ENCODE measurements at regions not wholly inside any gene's neighbourhood (a gene's known extent, or its start where the extent isn't known, plus 50 kb on each side); places are given as distances from the start of the nearest gene placed in this dataset.
"Not testable (repeated sequence)": the region's sequence is repeated elsewhere in the genome, so short reads cannot be mapped to it uniquely, and the experiment has no call there.

DNA sequence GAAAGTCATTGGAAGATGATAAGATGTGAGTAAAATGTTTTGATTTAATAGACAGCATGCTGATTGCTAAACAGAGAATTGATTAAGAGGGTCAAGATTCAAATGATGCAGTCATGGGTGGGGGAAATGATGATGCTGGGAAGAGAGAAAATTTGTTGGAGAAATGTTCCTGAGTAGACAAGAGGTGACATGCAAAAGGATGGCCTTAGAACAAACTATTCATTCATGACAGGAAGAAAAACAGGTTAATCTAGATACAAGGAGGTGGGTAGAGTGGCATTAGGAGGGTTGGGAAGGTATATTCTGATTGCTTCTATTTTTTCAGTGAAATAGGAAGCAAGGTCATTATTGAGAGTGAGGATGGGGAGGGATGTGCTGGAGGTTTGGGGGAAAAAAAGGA lies 146.7 kb downstream of the SEM1 start:
- DNase-seq (ENCODE audit: low read depth): no peak
- TF ChIP-seq, protein P1, sequence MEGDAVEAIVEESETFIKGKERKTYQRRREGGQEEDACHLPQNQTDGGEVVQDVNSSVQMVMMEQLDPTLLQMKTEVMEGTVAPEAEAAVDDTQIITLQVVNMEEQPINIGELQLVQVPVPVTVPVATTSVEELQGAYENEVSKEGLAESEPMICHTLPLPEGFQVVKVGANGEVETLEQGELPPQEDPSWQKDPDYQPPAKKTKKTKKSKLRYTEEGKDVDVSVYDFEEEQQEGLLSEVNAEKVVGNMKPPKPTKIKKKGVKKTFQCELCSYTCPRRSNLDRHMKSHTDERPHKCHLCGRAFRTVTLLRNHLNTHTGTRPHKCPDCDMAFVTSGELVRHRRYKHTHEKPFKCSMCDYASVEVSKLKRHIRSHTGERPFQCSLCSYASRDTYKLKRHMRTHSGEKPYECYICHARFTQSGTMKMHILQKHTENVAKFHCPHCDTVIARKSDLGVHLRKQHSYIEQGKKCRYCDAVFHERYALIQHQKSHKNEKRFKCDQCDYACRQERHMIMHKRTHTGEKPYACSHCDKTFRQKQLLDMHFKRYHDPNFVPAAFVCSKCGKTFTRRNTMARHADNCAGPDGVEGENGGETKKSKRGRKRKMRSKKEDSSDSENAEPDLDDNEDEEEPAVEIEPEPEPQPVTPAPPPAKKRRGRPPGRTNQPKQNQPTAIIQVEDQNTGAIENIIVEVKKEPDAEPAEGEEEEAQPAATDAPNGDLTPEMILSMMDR (IDR thresholded peaks at IDR 0.05; ENCODE audit: insufficient read depth, low read length): no peak
- no peak overlapping the region for H3K4me3 ChIP-seq (ENCODE audit: low read depth, low read length)

DNA sequence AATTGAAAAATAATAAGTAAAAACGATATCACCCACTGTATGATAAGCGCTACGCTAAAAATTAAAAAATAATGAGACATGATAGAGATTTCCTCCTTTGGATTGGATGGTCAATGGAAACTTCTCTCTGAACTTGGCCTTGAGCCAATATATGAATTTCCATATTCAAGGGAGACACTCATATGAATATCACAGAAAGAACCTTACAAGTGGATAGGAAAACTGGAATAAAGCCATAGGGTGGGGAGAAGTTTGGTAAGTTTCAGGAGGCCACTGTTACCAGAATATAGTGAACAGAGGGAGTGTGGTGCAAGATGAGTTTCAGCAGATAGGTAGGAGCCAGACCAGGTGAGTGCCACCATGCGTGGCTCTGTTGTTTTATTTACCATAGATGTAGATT lies 147.2 kb downstream of the SEM1 start:
- no peak for DNase-seq (ENCODE audit: low read depth)
- TF ChIP-seq, protein P1 (IDR thresholded peaks at IDR 0.05; ENCODE audit: insufficient read depth, low read length): no peak
- no peak overlapping the region for H3K4me3 ChIP-seq (ENCODE audit: low read depth, low read length)

DNA sequence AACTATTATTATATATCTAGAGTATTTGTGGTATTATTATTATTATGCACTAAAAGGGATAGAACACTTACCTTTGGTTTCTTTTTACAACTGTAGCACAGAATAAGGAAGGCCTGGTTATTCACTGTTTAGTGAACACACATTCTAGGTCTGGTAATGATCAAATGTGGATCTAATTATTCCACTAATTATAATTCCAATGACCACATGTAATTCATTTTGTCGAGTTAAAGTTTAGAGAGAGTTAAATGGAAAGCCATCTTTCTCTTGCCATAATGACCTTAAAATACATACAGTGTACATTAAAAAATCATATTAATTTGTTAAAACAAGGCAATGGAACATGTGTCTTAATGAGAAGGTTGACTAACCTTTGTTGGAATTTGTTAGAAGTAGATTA lies 147.8 kb downstream of the SEM1 start:
- H3K4me3 ChIP-seq (ENCODE audit: low read depth, low read length): no peak overlapping the region
- TF ChIP-seq, protein P1 (IDR thresholded peaks at IDR 0.05; ENCODE audit: insufficient read depth, low read length): no peak
- DNase-seq (ENCODE audit: low read depth): no peak

DNA sequence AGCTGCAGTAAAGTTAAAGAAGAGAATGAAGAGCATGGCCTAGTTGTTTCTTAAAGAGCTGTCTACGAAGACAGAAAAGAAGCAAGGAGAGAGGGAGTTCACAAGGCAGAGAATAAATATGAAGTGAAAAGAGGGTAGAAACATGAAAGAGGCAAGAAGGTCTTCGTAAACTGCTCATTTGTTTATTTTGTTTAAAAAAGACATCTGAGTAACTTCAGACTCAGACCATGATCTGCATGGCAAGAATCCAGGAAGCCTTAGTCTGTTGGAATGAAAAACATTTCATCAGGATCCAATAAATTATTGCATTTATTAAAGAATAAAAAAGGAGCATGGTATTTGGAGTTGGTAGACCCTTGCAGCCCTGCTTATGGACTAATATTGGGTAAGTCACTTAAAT lies 151.1 kb downstream of the SEM1 start:
- no peak overlapping the region for H3K4me3 ChIP-seq (ENCODE audit: low read depth, low read length)
- DNase-seq (ENCODE audit: low read depth): no peak
- TF ChIP-seq, protein P1 (IDR thresholded peaks at IDR 0.05; ENCODE audit: insufficient read depth, low read length): no peak

DNA sequence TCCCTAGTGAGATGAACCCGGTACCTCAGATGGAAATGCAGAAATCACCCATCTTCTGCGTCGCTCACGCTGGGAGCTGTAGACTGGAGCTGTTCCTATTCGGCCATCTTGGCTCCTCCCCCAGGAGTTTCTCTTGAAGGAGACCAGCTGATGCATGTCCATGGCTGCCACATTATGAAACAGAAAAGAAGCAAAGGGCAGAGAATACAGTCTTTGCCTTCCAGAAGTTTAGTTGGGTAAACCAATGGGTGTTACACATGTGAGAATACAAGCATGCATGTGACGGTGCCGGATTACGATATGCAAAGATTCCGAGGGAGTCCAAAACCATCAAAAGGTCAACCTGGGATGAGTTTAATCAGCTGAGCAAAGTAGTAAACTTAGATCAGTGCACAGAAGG lies 151.6 kb downstream of the SEM1 start:
- no peak overlapping the region for H3K4me3 ChIP-seq (ENCODE audit: low read depth, low read length)
- TF ChIP-seq, protein P1 (IDR thresholded peaks at IDR 0.05; ENCODE audit: insufficient read depth, low read length): no peak

DNA sequence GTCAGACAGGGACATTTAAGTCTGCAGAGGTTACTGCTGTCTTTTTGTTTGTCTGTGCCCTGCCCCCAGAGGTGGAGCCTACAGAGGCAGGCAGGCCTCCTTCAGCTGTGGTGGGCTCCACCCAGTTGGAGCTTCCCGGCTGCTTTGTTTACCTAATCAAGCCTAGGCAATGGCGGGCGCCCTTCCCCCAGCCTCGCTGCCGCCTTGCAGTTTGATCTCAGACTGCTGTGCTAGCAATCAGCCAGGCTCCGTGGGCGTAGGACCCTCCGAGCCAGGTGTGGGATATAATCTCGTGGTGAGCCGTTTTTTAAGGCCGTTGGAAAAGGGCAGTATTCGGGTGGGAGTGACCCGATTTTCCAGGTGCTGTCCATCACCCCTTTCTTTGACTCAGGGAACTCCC lies 152.0 kb downstream of the SEM1 start:
- DNase-seq (ENCODE audit: low read depth); H3K4me3 ChIP-seq (ENCODE audit: low read depth, low read length): not testable (repeated sequence)

More for the DNA sequence above, 151.6 kb downstream of the SEM1 start:
- no peak for DNase-seq (ENCODE audit: low read depth)

DNA sequence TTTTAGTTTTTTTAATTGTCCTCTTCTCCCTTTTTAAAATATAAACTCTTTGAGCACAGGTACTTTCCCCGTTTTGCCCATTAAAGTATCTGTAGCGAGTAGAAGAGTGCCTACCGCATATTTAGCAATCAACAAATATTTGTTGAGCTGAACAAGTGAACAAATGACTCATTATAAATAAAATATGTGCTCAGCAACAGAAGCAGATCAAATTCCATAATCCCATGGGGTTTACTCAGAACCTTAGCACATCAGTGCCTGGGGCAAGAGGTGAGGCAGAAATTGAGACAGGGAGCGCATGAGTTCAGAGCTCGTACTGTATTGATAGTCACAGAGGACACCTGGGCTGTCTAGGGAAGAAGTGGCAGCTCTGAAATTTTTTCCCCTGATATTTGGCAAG lies 161.0 kb downstream of the SEM1 start:
- no peak overlapping the region for H3K4me3 ChIP-seq (ENCODE audit: low read depth, low read length)
- TF ChIP-seq, protein P1 (IDR thresholded peaks at IDR 0.05; ENCODE audit: insufficient read depth, low read length): no peak
- no peak for DNase-seq (ENCODE audit: low read depth)

Data from fibroblast of the aortic adventitia (primary cell).